ENCODE measurements at regions not wholly inside any gene's neighbourhood (a gene's known extent, or its start where the extent isn't known, plus 50 kb on each side); places are given as distances from the start of the nearest gene placed in this dataset.

DNA sequence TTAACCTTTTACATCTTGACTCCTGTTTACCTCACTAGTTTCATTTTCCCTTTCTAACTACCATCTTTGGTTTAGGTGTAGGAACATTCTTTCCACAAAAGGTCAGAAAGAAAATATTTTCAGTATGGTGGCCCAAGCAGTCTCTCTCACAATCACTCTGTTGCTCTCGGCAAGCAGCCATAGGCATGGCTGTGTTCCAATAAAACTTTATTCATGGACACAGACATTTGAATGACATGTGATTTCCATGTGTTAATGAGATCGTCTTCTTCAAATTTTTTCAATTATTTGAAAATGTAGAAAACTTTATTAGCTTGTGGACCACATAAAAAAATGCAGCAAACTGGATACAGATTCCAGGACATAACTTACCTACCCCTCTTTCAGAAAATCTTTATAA lies 109.7 kb upstream of the CNTNAP5 start:
- no peak overlapping the region for H3K4me3 ChIP-seq (ENCODE audit: low read depth, low read length)
- no peak for DNase-seq (ENCODE audit: low read depth)
- TF ChIP-seq, protein P1, sequence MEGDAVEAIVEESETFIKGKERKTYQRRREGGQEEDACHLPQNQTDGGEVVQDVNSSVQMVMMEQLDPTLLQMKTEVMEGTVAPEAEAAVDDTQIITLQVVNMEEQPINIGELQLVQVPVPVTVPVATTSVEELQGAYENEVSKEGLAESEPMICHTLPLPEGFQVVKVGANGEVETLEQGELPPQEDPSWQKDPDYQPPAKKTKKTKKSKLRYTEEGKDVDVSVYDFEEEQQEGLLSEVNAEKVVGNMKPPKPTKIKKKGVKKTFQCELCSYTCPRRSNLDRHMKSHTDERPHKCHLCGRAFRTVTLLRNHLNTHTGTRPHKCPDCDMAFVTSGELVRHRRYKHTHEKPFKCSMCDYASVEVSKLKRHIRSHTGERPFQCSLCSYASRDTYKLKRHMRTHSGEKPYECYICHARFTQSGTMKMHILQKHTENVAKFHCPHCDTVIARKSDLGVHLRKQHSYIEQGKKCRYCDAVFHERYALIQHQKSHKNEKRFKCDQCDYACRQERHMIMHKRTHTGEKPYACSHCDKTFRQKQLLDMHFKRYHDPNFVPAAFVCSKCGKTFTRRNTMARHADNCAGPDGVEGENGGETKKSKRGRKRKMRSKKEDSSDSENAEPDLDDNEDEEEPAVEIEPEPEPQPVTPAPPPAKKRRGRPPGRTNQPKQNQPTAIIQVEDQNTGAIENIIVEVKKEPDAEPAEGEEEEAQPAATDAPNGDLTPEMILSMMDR (IDR thresholded peaks at IDR 0.05; ENCODE audit: insufficient read depth, low read length) = no peak

- H3K4me3 ChIP-seq (ENCODE audit: low read depth, low read length) = no peak overlapping the region
- no peak for DNase-seq (ENCODE audit: low read depth)
- TF ChIP-seq, protein P1 (IDR thresholded peaks at IDR 0.05; ENCODE audit: insufficient read depth, low read length) = no peak
Measured at GRCh38 chr2:123916051-123916450, 109.0 kb upstream of the CNTNAP5 start.

DNA sequence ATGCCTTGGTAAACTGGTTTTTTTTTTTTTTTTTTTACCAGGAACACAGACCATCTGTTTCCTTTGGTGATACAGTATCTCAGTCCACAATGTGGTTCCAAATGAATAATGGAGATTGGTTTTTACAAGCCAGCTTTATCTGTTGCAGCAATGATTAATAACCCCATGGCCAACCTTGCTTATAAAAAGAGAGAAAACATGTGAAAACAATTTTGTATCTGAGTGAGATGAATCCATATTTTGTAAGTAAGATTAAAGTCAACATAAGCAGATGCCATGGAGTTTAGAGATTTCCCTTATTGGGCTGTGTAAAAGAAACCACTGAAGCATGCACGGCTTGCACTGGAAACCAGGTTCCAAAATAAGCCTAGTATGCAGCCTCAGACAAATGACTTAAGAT lies 108.6 kb upstream of the CNTNAP5 start:
- no peak overlapping the region for H3K4me3 ChIP-seq (ENCODE audit: low read depth, low read length)
- no peak for DNase-seq (ENCODE audit: low read depth)
- TF ChIP-seq, protein P1 (IDR thresholded peaks at IDR 0.05; ENCODE audit: insufficient read depth, low read length) = no peak

DNA sequence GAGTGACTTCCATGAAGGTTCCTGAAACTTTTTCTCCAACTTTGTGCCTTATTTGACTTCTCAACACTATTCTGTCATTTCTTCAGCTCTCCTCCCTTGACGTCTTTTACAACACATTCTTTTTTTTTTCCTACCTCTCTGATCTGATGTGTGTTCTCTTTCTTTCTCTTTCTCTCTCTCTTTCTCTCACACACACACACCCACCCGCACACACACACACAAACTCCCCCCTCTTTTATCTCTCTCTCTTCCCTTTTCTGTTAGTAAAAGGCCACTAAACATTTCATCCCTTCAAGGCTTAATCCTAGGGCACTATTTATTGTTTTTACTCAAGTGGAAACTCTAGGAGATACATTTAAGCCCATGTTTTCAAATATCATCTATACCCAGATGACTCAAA lies 107.8 kb upstream of the CNTNAP5 start:
- no peak for DNase-seq (ENCODE audit: low read depth)
- TF ChIP-seq, protein P1 (IDR thresholded peaks at IDR 0.05; ENCODE audit: insufficient read depth, low read length) = no peak
- no peak overlapping the region for H3K4me3 ChIP-seq (ENCODE audit: low read depth, low read length)

DNA sequence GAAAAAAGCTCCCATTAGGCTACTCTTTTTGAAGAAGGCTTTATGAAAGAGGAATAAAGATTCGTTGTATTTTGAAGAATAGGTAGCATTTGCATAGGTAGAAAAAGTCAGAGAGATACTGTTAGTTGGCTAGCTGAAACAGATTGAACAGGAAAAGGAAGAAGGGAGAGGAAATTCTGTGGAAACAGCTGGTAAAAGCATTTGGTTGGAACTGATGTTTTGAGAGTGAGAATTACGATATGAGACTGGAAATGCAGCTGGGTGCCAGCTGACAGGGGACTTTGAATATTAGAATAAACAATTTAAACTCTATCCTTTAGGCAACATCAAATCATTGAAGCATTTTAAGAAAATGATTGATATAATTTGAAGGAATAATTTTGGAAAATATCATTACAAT lies 96.7 kb upstream of the CNTNAP5 start:
- no peak for DNase-seq (ENCODE audit: low read depth)
- no peak overlapping the region for H3K4me3 ChIP-seq (ENCODE audit: low read depth, low read length)
- TF ChIP-seq, protein P1 (IDR thresholded peaks at IDR 0.05; ENCODE audit: insufficient read depth, low read length) = no peak

- H3K4me3 ChIP-seq (ENCODE audit: low read depth, low read length) = no peak overlapping the region
- TF ChIP-seq, protein P1 (IDR thresholded peaks at IDR 0.05; ENCODE audit: insufficient read depth, low read length) = no peak
Measured at GRCh38 chr2:123935405-123935804, 89.7 kb upstream of the CNTNAP5 start.

GRCh38 chr2:123953846-123954245 lies 71.2 kb upstream of the CNTNAP5 start:
- no peak overlapping the region for H3K4me3 ChIP-seq (ENCODE audit: low read depth, low read length)
- TF ChIP-seq, protein P1 (IDR thresholded peaks at IDR 0.05; ENCODE audit: insufficient read depth, low read length) = no peak
- peak; percentile 0 for DNase-seq (ENCODE audit: low read depth)

More at GRCh38 chr2:123935405-123935804, 89.7 kb upstream of the CNTNAP5 start:
- no peak for DNase-seq (ENCODE audit: low read depth)
